ENCODE measurements at regions not wholly inside any gene's neighbourhood (a gene's known extent, or its start where the extent isn't known, plus 50 kb on each side); places are given as distances from the start of the nearest gene placed in this dataset.
"Not testable (repeated sequence)": the region's sequence is repeated elsewhere in the genome, so short reads cannot be mapped to it uniquely, and the experiment has no call there.

DNA sequence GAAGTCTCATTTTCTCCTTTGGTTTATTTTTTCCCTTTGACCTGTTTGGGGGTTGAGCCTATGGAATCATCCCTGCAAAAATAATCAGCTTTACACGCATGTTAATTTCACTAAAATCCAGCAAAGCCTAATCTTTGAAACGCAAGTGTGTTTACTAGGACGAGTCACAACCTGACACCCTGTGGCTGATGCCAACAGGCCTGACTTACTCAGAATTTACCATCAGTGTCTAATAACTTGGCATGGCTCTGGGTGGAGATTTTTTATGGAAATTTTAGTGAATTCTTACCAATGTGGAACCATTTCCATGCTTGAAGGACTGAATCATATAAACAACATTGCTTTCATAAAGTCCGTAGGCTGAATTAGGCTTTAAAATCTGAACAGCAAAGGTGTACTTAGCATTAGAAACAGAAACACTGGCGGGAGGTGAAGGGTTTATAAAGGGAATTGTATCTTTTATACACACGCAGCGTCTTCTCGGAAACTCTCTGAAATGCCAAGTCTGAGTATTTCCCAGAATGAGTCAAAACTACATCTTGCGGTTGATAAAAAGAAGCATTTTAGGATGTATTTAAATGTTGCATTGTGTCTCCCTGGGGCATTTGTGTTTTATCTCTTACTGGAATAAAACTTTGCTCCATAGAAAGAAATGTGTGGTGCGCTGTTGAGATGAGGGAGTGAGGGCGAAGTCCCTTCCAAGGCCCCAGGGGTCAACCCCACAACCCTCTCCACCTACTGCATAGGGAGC lies 81.2 kb downstream of the DACT2 start:
- POLR2A ChIA-PET = no interaction called here
- no peaks in the 10 kb centered on the region for H3K4me1 ChIP-seq (ENCODE audit: control insufficient read depth in 2 of 2, insufficient read depth in 2 of 2, low read length in 2 of 2)
- no peak for ATAC-seq (ENCODE audit: low read depth)
- no peak overlapping the region for H2AFZ ChIP-seq (ENCODE audit: insufficient read depth, low read depth, low read length, poor library complexity, severe bottlenecking)
- H3K36me3 ChIP-seq (replicated peaks in 1 of 2; ENCODE audit: control extremely low read depth in 1 of 2, control insufficient read depth in 1 of 2, extremely low read depth in 1 of 2, insufficient read depth in 2 of 2, low read length in 1 of 2) = no peaks in the 10 kb centered on the region
- peaks cover 0 to 8% (median 0%) of the 10 kb centered on the region in 3 donors for H3K9me3 ChIP-seq (ENCODE audit: control extremely low read depth in 1 of 3, control insufficient read depth in 2 of 3, insufficient read depth in 1 of 3, low read length in 2 of 3)
- no peaks in the 10 kb centered on the region for H3K27me3 Mint-ChIP-seq
- no peak overlapping the region for H3K27ac Mint-ChIP-seq
- no peak overlapping the region for H3K4me3 Mint-ChIP-seq
- no peak for DNase-seq
- no peaks in the 10 kb centered on the region for H4K20me1 ChIP-seq (ENCODE audit: control insufficient read depth, insufficient read depth, low read length, poor library complexity, severe bottlenecking)
- CTCF ChIA-PET = no interaction called here
- no peaks in the 10 kb centered on the region for H3K9me3 Mint-ChIP-seq (ENCODE audit: insufficient read depth)
- H3K4me1 Mint-ChIP-seq = no peaks in the 10 kb centered on the region
- no peak overlapping the region for H3K4me2 ChIP-seq (replicated peaks; ENCODE audit: low read depth, low read length, poor library complexity, severe bottlenecking)
- H3K4me3 ChIP-seq (ENCODE audit: control extremely low read depth in 1 of 5, extremely low read depth in 1 of 5, insufficient read depth in 1 of 5, low read depth in 2 of 5, low read length in 4 of 5) = no peak overlapping the region
- no peak overlapping the region for H3K9ac ChIP-seq (ENCODE audit: low read length)
- no peaks in the 10 kb centered on the region for H3K79me2 ChIP-seq (ENCODE audit: control insufficient read depth, insufficient read depth, low read length)
- 82% methylated on average over 8 of the region's 11 CpGs for WGBS (ENCODE audit: insufficient coverage)
- no peak overlapping the region for H3K27ac ChIP-seq (ENCODE audit: low read length in 2 of 2)
- intact Hi-C loops (cut with micrococcal nuclease) = no loop called here
- no peaks in the 10 kb centered on the region for H3K27me3 ChIP-seq (replicated peaks in 1 of 4; ENCODE audit: control extremely low read depth in 1 of 4, control insufficient read depth in 3 of 4, insufficient read depth in 4 of 4, low read length in 3 of 4)
- no peak for TF ChIP-seq EZH2 (IDR thresholded peaks at IDR 0.05; ENCODE audit: borderline replicate concordance, insufficient read depth, low read depth, low read length, poor library complexity, severe bottlenecking)
- TF ChIP-seq, protein P1, sequence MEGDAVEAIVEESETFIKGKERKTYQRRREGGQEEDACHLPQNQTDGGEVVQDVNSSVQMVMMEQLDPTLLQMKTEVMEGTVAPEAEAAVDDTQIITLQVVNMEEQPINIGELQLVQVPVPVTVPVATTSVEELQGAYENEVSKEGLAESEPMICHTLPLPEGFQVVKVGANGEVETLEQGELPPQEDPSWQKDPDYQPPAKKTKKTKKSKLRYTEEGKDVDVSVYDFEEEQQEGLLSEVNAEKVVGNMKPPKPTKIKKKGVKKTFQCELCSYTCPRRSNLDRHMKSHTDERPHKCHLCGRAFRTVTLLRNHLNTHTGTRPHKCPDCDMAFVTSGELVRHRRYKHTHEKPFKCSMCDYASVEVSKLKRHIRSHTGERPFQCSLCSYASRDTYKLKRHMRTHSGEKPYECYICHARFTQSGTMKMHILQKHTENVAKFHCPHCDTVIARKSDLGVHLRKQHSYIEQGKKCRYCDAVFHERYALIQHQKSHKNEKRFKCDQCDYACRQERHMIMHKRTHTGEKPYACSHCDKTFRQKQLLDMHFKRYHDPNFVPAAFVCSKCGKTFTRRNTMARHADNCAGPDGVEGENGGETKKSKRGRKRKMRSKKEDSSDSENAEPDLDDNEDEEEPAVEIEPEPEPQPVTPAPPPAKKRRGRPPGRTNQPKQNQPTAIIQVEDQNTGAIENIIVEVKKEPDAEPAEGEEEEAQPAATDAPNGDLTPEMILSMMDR (IDR thresholded peaks at IDR 0.05) = no peak

DNA sequence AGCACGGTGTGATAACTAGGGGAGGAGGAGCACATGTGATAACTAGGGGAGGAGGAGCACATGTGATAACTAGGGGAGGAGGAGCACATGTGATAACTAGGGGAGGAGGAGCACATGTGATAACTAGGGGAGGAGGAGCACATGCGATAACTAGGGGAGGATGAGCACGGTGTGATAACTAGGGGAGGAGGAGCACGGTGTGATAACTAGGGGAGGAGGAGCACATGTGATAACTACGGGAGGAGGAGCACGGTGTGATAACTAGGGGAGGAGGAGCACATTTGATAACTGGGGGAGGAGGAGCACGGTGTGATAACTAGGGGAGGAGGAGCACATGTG lies 85.7 kb downstream of the DACT2 start:
- H3K27ac ChIP-seq (ENCODE audit: low read length in 2 of 2); H3K4me1 Mint-ChIP-seq; H3K4me1 ChIP-seq (ENCODE audit: control insufficient read depth in 2 of 2, insufficient read depth in 2 of 2, low read length in 2 of 2); H3K4me3 Mint-ChIP-seq; H3K4me2 ChIP-seq (replicated peaks; ENCODE audit: low read depth, low read length, poor library complexity, severe bottlenecking); H3K9me3 ChIP-seq (ENCODE audit: control extremely low read depth in 1 of 3, control insufficient read depth in 2 of 3, insufficient read depth in 1 of 3, low read length in 2 of 3); intact Hi-C loops (cut with micrococcal nuclease); H2AFZ ChIP-seq (ENCODE audit: insufficient read depth, low read depth, low read length, poor library complexity, severe bottlenecking); H3K36me3 ChIP-seq (replicated peaks in 1 of 2; ENCODE audit: control extremely low read depth in 1 of 2, control insufficient read depth in 1 of 2, extremely low read depth in 1 of 2, insufficient read depth in 2 of 2, low read length in 1 of 2); DNase-seq; H3K9ac ChIP-seq (ENCODE audit: low read length); H4K20me1 ChIP-seq (ENCODE audit: control insufficient read depth, insufficient read depth, low read length, poor library complexity, severe bottlenecking); CTCF ChIA-PET; ATAC-seq (ENCODE audit: low read depth); H3K27me3 ChIP-seq (replicated peaks in 1 of 4; ENCODE audit: control extremely low read depth in 1 of 4, control insufficient read depth in 3 of 4, insufficient read depth in 4 of 4, low read length in 3 of 4); H3K9me3 Mint-ChIP-seq (ENCODE audit: insufficient read depth); POLR2A ChIA-PET; H3K4me3 ChIP-seq (ENCODE audit: control extremely low read depth in 1 of 5, extremely low read depth in 1 of 5, insufficient read depth in 1 of 5, low read depth in 2 of 5, low read length in 4 of 5); H3K27ac Mint-ChIP-seq; H3K27me3 Mint-ChIP-seq; H3K79me2 ChIP-seq (ENCODE audit: control insufficient read depth, insufficient read depth, low read length): not testable (repeated sequence)
- WGBS (ENCODE audit: insufficient coverage) = 83% methylated on average over 3 of the region's 7 CpGs
